ENCODE measurements at regions not wholly inside any gene's neighbourhood (a gene's known extent, or its start where the extent isn't known, plus 50 kb on each side); places are given as distances from the start of the nearest gene placed in this dataset.

DNA sequence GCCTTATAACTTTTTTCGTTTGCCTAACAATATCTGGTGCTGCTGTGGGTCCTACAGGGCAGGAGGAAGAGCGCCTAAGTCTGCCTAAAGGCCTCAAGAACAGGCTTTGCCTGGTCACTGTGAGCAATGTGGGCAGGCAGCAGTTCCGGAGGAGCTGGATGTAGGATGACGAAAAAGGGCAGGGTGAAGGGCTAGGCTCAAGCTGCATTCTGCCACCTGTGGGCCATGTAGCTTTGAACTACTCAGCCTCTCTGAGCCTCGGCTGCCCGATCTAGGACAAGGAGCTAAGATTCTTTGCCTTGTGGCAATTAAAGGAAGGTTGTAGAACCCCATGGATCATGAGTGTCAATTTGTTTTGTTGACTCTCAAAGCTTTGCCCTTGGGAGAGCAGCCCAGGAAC lies 57.1 kb upstream of the MAMLD1 start:
- no peaks in the 10 kb centered on the region for H3K9me2 ChIP-seq
- H3K27me3 ChIP-seq (ENCODE audit: insufficient read depth) = no peaks in the 10 kb centered on the region
- no peak overlapping the region for H3K27ac ChIP-seq (ENCODE audit: low read depth in 2 of 2, low read length in 1 of 2)
- H4K20me1 ChIP-seq (ENCODE audit: insufficient read depth) = no peaks in the 10 kb centered on the region
- H3K79me2 ChIP-seq (ENCODE audit: insufficient read depth) = no peaks in the 10 kb centered on the region
- ChIA-PET CTCF (no interaction called here), POLR2A (no interaction called here)
- no peaks in the 10 kb centered on the region for H3K9me3 ChIP-seq
- H3F3A ChIP-seq (replicated peaks; ENCODE audit: insufficient read depth) = no peaks in the 10 kb centered on the region
- H3K4me3 ChIP-seq (ENCODE audit: low read depth in 2 of 2, low read length in 1 of 2) = no peak overlapping the region
- H2AFZ ChIP-seq (ENCODE audit: low read depth) = no peak overlapping the region
- H3K9ac ChIP-seq = no peak overlapping the region
- no peaks in the 10 kb centered on the region for H3K36me3 ChIP-seq (replicated peaks in 1 of 2; ENCODE audit: control insufficient read depth in 1 of 2, insufficient read depth in 2 of 2, low read length in 1 of 2)
- TF ChIP-seq GABPA (IDR thresholded peaks at IDR 0.05; ENCODE audit: low read depth) = no peak
- TF ChIP-seq TAF1 (IDR thresholded peaks at IDR 0.05; ENCODE audit: borderline replicate concordance, low read depth, low read length) = no peak
- TF ChIP-seq, protein P1, sequence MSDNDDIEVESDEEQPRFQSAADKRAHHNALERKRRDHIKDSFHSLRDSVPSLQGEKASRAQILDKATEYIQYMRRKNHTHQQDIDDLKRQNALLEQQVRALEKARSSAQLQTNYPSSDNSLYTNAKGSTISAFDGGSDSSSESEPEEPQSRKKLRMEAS (IDR thresholded peaks at IDR 0.05; ENCODE audit: low read depth) = no peak
- TF ChIP-seq RFX5 (IDR thresholded peaks at IDR 0.05; ENCODE audit: low read length) = no peak
- TF ChIP-seq MXI1 (IDR thresholded peaks at IDR 0.05; ENCODE audit: low read depth, low read length) = no peak
- TF ChIP-seq NFIC (IDR thresholded peaks at IDR 0.05; ENCODE audit: borderline replicate concordance) = no peak
- no peak for TF ChIP-seq MEF2A (IDR thresholded peaks at IDR 0.05; ENCODE audit: borderline replicate concordance, low read depth)
- no peak for TF ChIP-seq RCOR1 (IDR thresholded peaks at IDR 0.05; ENCODE audit: low read length)
- TF ChIP-seq, protein P2, sequence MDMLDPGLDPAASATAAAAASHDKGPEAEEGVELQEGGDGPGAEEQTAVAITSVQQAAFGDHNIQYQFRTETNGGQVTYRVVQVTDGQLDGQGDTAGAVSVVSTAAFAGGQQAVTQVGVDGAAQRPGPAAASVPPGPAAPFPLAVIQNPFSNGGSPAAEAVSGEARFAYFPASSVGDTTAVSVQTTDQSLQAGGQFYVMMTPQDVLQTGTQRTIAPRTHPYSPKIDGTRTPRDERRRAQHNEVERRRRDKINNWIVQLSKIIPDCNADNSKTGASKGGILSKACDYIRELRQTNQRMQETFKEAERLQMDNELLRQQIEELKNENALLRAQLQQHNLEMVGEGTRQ (IDR thresholded peaks at IDR 0.05; ENCODE audit: borderline replicate concordance, low read depth, low read length) = no peak
- no peak for TF ChIP-seq SIN3A (IDR thresholded peaks at IDR 0.05; ENCODE audit: borderline replicate concordance, low read depth, low read length)
- TF ChIP-seq FOSL2 (IDR thresholded peaks at IDR 0.05; ENCODE audit: borderline replicate concordance, low read depth) = no peak
- TF ChIP-seq, protein P3, sequence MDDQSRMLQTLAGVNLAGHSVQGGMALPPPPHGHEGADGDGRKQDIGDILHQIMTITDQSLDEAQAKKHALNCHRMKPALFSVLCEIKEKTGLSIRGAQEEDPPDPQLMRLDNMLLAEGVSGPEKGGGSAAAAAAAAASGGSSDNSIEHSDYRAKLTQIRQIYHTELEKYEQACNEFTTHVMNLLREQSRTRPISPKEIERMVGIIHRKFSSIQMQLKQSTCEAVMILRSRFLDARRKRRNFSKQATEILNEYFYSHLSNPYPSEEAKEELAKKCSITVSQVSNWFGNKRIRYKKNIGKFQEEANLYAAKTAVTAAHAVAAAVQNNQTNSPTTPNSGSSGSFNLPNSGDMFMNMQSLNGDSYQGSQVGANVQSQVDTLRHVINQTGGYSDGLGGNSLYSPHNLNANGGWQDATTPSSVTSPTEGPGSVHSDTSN (IDR thresholded peaks at IDR 0.05) = no peak
- TF ChIP-seq, protein P4, sequence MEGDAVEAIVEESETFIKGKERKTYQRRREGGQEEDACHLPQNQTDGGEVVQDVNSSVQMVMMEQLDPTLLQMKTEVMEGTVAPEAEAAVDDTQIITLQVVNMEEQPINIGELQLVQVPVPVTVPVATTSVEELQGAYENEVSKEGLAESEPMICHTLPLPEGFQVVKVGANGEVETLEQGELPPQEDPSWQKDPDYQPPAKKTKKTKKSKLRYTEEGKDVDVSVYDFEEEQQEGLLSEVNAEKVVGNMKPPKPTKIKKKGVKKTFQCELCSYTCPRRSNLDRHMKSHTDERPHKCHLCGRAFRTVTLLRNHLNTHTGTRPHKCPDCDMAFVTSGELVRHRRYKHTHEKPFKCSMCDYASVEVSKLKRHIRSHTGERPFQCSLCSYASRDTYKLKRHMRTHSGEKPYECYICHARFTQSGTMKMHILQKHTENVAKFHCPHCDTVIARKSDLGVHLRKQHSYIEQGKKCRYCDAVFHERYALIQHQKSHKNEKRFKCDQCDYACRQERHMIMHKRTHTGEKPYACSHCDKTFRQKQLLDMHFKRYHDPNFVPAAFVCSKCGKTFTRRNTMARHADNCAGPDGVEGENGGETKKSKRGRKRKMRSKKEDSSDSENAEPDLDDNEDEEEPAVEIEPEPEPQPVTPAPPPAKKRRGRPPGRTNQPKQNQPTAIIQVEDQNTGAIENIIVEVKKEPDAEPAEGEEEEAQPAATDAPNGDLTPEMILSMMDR (IDR thresholded peaks at IDR 0.05) = no peak
- TF ChIP-seq RAD21 (IDR thresholded peaks at IDR 0.05; ENCODE audit: low read length) = no peak
- no peak for TF ChIP-seq TCF12 (IDR thresholded peaks at IDR 0.05)
- no peak for TF ChIP-seq RXRA (IDR thresholded peaks at IDR 0.05; ENCODE audit: borderline replicate concordance, low read depth)
- no peak for TF ChIP-seq ELF1 (IDR thresholded peaks at IDR 0.05)
- peaks cover 0 to 6% of the 10 kb centered on the region in 2 experiments; a peak in 1 of 4 replicates for H3K4me1 ChIP-seq (ENCODE audit: control insufficient read depth in 1 of 2, insufficient read depth in 2 of 2, low read depth in 1 of 2, low read length in 1 of 2)
- 55% methylated on average over 6 of the region's 6 CpGs for WGBS (ENCODE audit: low lambda C conversion rate)
- no peak overlapping the region for H3K4me2 ChIP-seq
- no peak for DNase-seq
